H1 (cell line): ENCODE measurements at regions not wholly inside any gene's neighbourhood (a gene's known extent, or its start where the extent isn't known, plus 50 kb on each side); places are given as distances from the start of the nearest gene placed in this dataset.
A peak's percentile ranks its signal among the peaks of the same experiment; 100 is the strongest.

Source experiments
- CTCF ChIA-PET: fragments of 300-600 bp; sonication (Branson Sonifier 250); formaldehyde crosslinking; loops from one replicate; lab custom pipeline; 2021; ENCODE audit not compliant: partially characterized antibody; lab: Charles Lee
- POLR2A ChIA-PET: fragments of 300-600 bp; sonication (Branson Sonifier 250); formaldehyde crosslinking; loops from one replicate; lab custom pipeline; 2021; ENCODE audit warnings: inconsistent platforms; ENCODE audit not compliant: partially characterized antibody; lab: Charles Lee
- DNase-seq, 2 experiments: peaks; one replicate each; pipeline versions ENCODE4 v3.0.0 to v3.0.0-alpha.2; 2010 to 2022; ENCODE audit warnings: low spot score in 2 of 2, low read depth in 1 of 2, mixed read lengths in 1 of 2
- FAIRE-seq: peaks from 2 replicates; lab custom pipeline; 2011; peaks lifted over from hg19 to GRCh38; lab: Jason Lieb, UNC
- H2AFZ ChIP-seq: 2 replicates; pipeline ENCODE4 v1.8.1; 2012; ENCODE audit warnings: low read length, inconsistent platforms
- H2AK5ac ChIP-seq: 2 replicates; pipeline ENCODE4 v1.6.1; 2013; ENCODE audit warnings: low read depth, low read length
- H2BK120ac ChIP-seq: replicated peaks from 2 replicates; pipeline ENCODE3; 2013; ENCODE audit warnings: low read depth, low read length, inconsistent platforms
- H2BK12ac ChIP-seq: 2 replicates; pipeline ENCODE4 v1.6.1; 2013; ENCODE audit warnings: low read depth, low read length
- H2BK15ac ChIP-seq: 2 replicates; pipeline ENCODE4 v1.6.1; 2013; ENCODE audit warnings: low read length
- H2BK20ac ChIP-seq: 2 replicates; pipeline ENCODE4 v1.6.1; 2013; ENCODE audit warnings: low read length
- H2BK5ac ChIP-seq: 2 replicates; pipeline ENCODE4 v1.6.1; 2013; ENCODE audit warnings: low read depth, low read length
- H3K14ac ChIP-seq: 2 replicates; pipeline ENCODE4 v1.6.1; 2013; ENCODE audit warnings: inconsistent platforms; ENCODE audit not compliant: insufficient read length
- H3K18ac ChIP-seq: 2 replicates; pipeline ENCODE4 v1.6.1; 2013; ENCODE audit warnings: low read length; ENCODE audit errors: extremely low read depth
- H3K23ac ChIP-seq: 2 replicates; pipeline ENCODE4 v1.6.1; 2013; ENCODE audit warnings: inconsistent platforms; ENCODE audit not compliant: insufficient read length
- H3K23me2 ChIP-seq: 2 replicates; pipeline ENCODE4 v1.6.1; 2013; ENCODE audit warnings: low read depth, low read length
- H3K27ac ChIP-seq: 2 replicates; pipeline ENCODE4 v1.6.1; 2011; ENCODE audit warnings: low read depth, low read length, inconsistent platforms
- H3K27me3 ChIP-seq, 4 experiments: replicated peaks in 1 of 4; 1 replicate in 1 of 4; 2 replicates in 3 of 4; pipeline versions ENCODE4 v1.6.1 to v1.8.1; 2011 to 2013; ENCODE audit warnings: low read length in 3 of 4, mild to moderate bottlenecking in 3 of 4, inconsistent platforms in 2 of 4, mixed read lengths in 2 of 4, moderate library complexity in 1 of 4; ENCODE audit not compliant: control insufficient read depth in 3 of 4, insufficient read depth in 3 of 4; ENCODE audit errors: extremely low read depth in 1 of 4
- H3K36me3 ChIP-seq, 4 experiments: 2 replicates each; pipeline versions ENCODE4 v1.6.1 to v1.8.1; 2011 to 2013; ENCODE audit warnings: mild to moderate bottlenecking in 4 of 4, low read length in 3 of 4, moderate library complexity in 2 of 4, control low read depth in 1 of 4, inconsistent platforms in 1 of 4; ENCODE audit not compliant: insufficient read depth in 4 of 4, control insufficient read depth in 2 of 4
- H3K4ac ChIP-seq: replicated peaks from 2 replicates; pipeline ENCODE3; 2013; ENCODE audit warnings: low read length, low read depth, mixed read lengths, inconsistent platforms; ENCODE audit not compliant: insufficient read length
- H3K4me1 ChIP-seq, 4 experiments: replicated peaks in 1 of 4; 1 replicate in 1 of 4; 2 replicates in 3 of 4; pipeline versions ENCODE4 v1.6.1 to v1.8.1; 2011 to 2013; ENCODE audit warnings: low read length in 3 of 4, inconsistent platforms in 2 of 4, mixed read lengths in 1 of 4; ENCODE audit not compliant: insufficient read depth in 4 of 4, control insufficient read depth in 3 of 4
- H3K4me2 ChIP-seq, 2 experiments: 2 replicates each; pipeline versions ENCODE4 v1.6.1 to v1.8.1; 2011 to 2013; ENCODE audit warnings: low read depth in 2 of 2, low read length in 2 of 2, control low read depth in 1 of 2, inconsistent platforms in 1 of 2, mild to moderate bottlenecking in 1 of 2; ENCODE audit not compliant: insufficient read depth in 1 of 2
- H3K4me3 ChIP-seq, 4 experiments: fragments of 200-600, 300-600 bp in 1 of 4; sonication (generic), shearing (Covaris generic), sonication (Bioruptor Twin) in 1 of 4; 2 replicates each; pipeline versions ENCODE4 v1.5.1 to v1.8.1; 2011 to 2016; ENCODE audit warnings: low read length in 4 of 4, low read depth in 3 of 4, control low read depth in 2 of 4, inconsistent platforms in 2 of 4, mild to moderate bottlenecking in 2 of 4, mixed read lengths in 1 of 4, moderate library complexity in 1 of 4; ENCODE audit not compliant: insufficient read depth in 2 of 4; ENCODE audit errors: extremely low read depth in 1 of 4
- H3K56ac ChIP-seq: replicated peaks from 2 replicates; pipeline ENCODE3; 2013; ENCODE audit warnings: low read depth, mild to moderate bottlenecking, mixed read lengths, low read length, inconsistent platforms; ENCODE audit not compliant: insufficient read length
- H3K79me1 ChIP-seq: 2 replicates; pipeline ENCODE4 v1.6.1; 2013; ENCODE audit warnings: low read depth, low read length, control low read depth
- H3K79me2 ChIP-seq, 2 experiments: 2 replicates each; pipeline versions ENCODE4 v1.6.1 to v1.8.1; 2012 to 2013; ENCODE audit warnings: low read length in 2 of 2, mild to moderate bottlenecking in 2 of 2, inconsistent platforms in 1 of 2; ENCODE audit not compliant: insufficient read depth in 2 of 2, control insufficient read depth in 1 of 2
- H3K9ac ChIP-seq, 4 experiments: replicated peaks in 1 of 4; 1 replicate in 1 of 4; 2 replicates in 3 of 4; pipeline versions ENCODE4 v1.6.1 to v1.8.1; 2011 to 2013; ENCODE audit warnings: low read depth in 3 of 4, low read length in 3 of 4, control low read depth in 2 of 4, mild to moderate bottlenecking in 2 of 4, moderate library complexity in 2 of 4, inconsistent platforms in 1 of 4; ENCODE audit errors: extremely low read depth in 1 of 4
- H3K9me3 ChIP-seq, 2 experiments: 2 replicates each; pipeline versions ENCODE4 v1.6.1 to v1.8.1; 2012 to 2013; ENCODE audit warnings: mild to moderate bottlenecking in 2 of 2, moderate library complexity in 2 of 2, control low read depth in 1 of 2, inconsistent platforms in 1 of 2, low read depth in 1 of 2, low read length in 1 of 2, mixed read lengths in 1 of 2; ENCODE audit not compliant: insufficient read depth in 2 of 2
- H4K20me1 ChIP-seq, 2 experiments: replicated peaks in 1 of 2; 2 replicates each; pipeline versions ENCODE3 to v1.8.1; 2011 to 2013; ENCODE audit warnings: inconsistent platforms in 2 of 2, low read length in 2 of 2, mild to moderate bottlenecking in 1 of 2; ENCODE audit not compliant: insufficient read depth in 2 of 2, control insufficient read depth in 1 of 2
- H4K5ac ChIP-seq: 2 replicates; pipeline ENCODE4 v1.6.1; 2013; ENCODE audit warnings: low read length, low read depth, mixed read lengths, inconsistent platforms; ENCODE audit not compliant: insufficient read length
- H4K8ac ChIP-seq: 2 replicates; pipeline ENCODE4 v1.8.0; 2013; ENCODE audit warnings: mild to moderate bottlenecking, moderate library complexity, low read length, inconsistent platforms; ENCODE audit not compliant: insufficient read depth; ENCODE audit errors: extremely low read depth
- H4K91ac ChIP-seq: replicated peaks from 2 replicates; pipeline ENCODE3; 2013; ENCODE audit warnings: low read length, mixed read lengths, inconsistent platforms; ENCODE audit not compliant: insufficient read length
- CHD2 ChIP-seq: IDR thresholded peaks from 2 replicates; pipeline ENCODE4 v1.6.1; 2012; ENCODE audit warnings: low read length, improper control_type of control experiment
- HDAC6 ChIP-seq: IDR thresholded peaks from one replicate; pipeline ENCODE4 v1.7.1; 2012; ENCODE audit warnings: low read depth, mild to moderate bottlenecking, inconsistent platforms, low read length, moderate library complexity
- JUND ChIP-seq: IDR thresholded peaks from 2 replicates; pipeline ENCODE4 v1.6.1; 2011; ENCODE audit warnings: mild to moderate bottlenecking, improper control_type of control experiment, low read length
- KDM5A ChIP-seq: fragments of 200-600 bp; IDR thresholded peaks from 2 replicates; pipeline ENCODE4 v1.7.1; 2012; ENCODE audit warnings: mild to moderate bottlenecking, low read length, inconsistent platforms, mixed read lengths
- MAFK ChIP-seq: IDR thresholded peaks from 2 replicates; pipeline ENCODE4 v1.6.1; 2012; ENCODE audit warnings: low read depth, mild to moderate bottlenecking, improper control_type of control experiment, low read length
- POLR2A ChIP-seq, 2 experiments: IDR thresholded peaks; 1 replicate in 1 of 2; 2 replicates in 1 of 2; pipeline ENCODE4 v1.6.1; 2011; ENCODE audit warnings: low read depth in 2 of 2, low read length in 2 of 2, mild to moderate bottlenecking in 2 of 2; ENCODE audit errors: control extremely low read depth in 1 of 2
- WGBS, 2 experiments: shearing (Covaris generic) in 1 of 2; methylation state at CpG; one replicate each; pipeline versions ENCODE4 v1.1.6 to v1.1.7; 2013 to 2015; ENCODE audit warnings: low lambda C conversion rate in 2 of 2, mixed read lengths in 2 of 2, inconsistent platforms in 1 of 2, low coverage in 1 of 2, missing lambda C conversion rate in 1 of 2; ENCODE audit not compliant: insufficient replicate concordance in 2 of 2, insufficient coverage in 1 of 2, insufficient read length in 1 of 2; ENCODE audit errors: extremely low coverage in 1 of 2, missing lambda C conversion rate in 1 of 2; 5-methylcytosine and 5-hydroxymethylcytosine counted together
- TF ChIP-seq, protein P1 (sequence below): IDR thresholded peaks from 2 replicates; pipeline ENCODE4 v1.6.1; 2012; ENCODE audit warnings: inconsistent platforms

DNA sequence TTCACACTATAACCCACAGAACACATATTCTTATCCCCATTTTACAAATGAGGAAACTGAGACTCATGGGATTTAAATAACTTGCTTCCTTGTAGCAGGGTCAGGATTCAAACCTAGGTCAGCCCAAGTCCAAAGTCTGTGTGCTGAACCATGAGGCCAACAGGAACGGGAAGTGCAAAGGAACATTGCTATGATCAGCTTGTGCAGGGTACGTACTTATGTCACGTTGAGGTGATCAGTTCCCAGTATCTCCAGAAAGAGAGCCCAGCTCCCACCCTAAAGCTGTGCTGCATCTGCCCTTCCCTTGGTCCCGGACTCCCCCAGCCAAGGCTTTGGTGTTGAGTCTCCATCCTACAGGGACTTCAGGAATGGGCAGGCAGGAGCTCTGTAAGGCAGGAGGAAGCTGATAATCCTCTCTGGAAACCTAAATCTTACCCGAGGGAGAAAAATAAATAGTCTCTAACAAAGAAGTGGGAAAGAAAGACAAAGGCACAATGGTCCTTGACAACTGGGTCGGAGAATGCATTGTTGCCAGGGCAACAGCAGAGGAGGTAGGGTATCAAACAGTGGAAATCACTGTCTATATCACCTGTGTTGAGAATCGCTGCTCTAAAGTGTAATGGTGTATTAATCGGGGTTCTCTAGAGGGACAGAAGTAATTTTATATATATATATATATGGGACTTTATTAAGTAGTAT is 82.5 kb upstream of the FICD start:
- Histone ChIP-seq H2AFZ (no peak overlapping the region), H3K4ac (no peak overlapping the region), H2AK5ac (no peak overlapping the region), H3K4me3 (no peak overlapping the region), H3K56ac (no peak overlapping the region), H2BK12ac (0 out of 2 replicates have a peak overlapping the region, but pooled peaks have one; percentile 55), H3K23me2 (no peaks in the 10 kb centered on the region), H3K79me2 (no peaks in the 10 kb centered on the region), H4K5ac (no peak overlapping the region), H2BK15ac (no peak overlapping the region; the same call in 1 of the 2 replicates), H3K4me1 (peaks cover 0 to 3% (median 0%) of the 10 kb centered on the region in 4 experiments; a peak in 1 of 7 replicates), H3K18ac (no peak overlapping the region), H2BK20ac (no peak overlapping the region), H3K79me1 (no peaks in the 10 kb centered on the region), H3K9me3 (no peaks in the 10 kb centered on the region), H2BK5ac (no peak overlapping the region), H4K20me1 (no peaks in the 10 kb centered on the region), H2BK120ac (no peak overlapping the region), H4K8ac (no peak overlapping the region), H3K4me2 (no peak overlapping the region), H3K36me3 (no peaks in the 10 kb centered on the region), H3K27me3 (no peaks in the 10 kb centered on the region), H3K23ac (no peak overlapping the region), H3K9ac (no peak overlapping the region), H4K91ac (no peak overlapping the region), H3K27ac (no peak overlapping the region), H3K14ac (no peak overlapping the region)
- TF ChIP-seq HDAC6 (no peak), JUND (no peak), MAFK (no peak), POLR2A (IDR thresholded peaks at IDR 0.05; ENCODE audit: control extremely low read depth in 1 of 2, low read depth in 2 of 2, low read length in 2 of 2) (no peak), CHD2 (no peak), KDM5A (no peak)
- TF ChIP-seq, protein P1, sequence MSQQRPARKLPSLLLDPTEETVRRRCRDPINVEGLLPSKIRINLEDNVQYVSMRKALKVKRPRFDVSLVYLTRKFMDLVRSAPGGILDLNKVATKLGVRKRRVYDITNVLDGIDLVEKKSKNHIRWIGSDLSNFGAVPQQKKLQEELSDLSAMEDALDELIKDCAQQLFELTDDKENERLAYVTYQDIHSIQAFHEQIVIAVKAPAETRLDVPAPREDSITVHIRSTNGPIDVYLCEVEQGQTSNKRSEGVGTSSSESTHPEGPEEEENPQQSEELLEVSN, result no peak
- ChIA-PET CTCF (no interaction called here), POLR2A (interaction anchor here (0.6 kb wide), 1 partner anchor 108 kb away, joined by 3 read pairs; no protein-coding TSS in a partner anchor)
- FAIRE-seq (no peak), DNase-seq (no peak)
- WGBS, 2 experiments, result 89% methylated on average over 8 of the region's 8 CpGs; no CpG with 5 or more reads in 1 of the 2 experiments
